SK-N-SH treated with all-trans-retinoic acid at 6 μM for 48 hours (cell line): ENCODE measurements at regions not wholly inside any gene's neighbourhood (a gene's known extent, or its start where the extent isn't known, plus 50 kb on each side); places are given as distances from the start of the nearest gene placed in this dataset.

Experiments
- ARNTL ChIP-seq: fragments of 450-650 bp; formaldehyde crosslinking; IDR thresholded peaks from 2 replicates; pipeline ENCODE4 v1.5.0; 2020; ENCODE audit warnings: low read depth, mild to moderate bottlenecking, moderate library complexity, borderline replicate concordance
- CSDC2 ChIP-seq: fragments of 250-450 bp; sonication (Bioruptor Pico); IDR thresholded peaks from 2 replicates; pipeline ENCODE4 v1.5.0; 2020; ENCODE audit warnings: mild to moderate bottlenecking, moderate library complexity
- ESRRG ChIP-seq: fragments of 250-450 bp; sonication (Bioruptor Pico); IDR thresholded peaks from 2 replicates; pipeline ENCODE4 v1.6.1; 2021; ENCODE audit warnings: mild to moderate bottlenecking
- ISL1 ChIP-seq: fragments of 250-450 bp; sonication (Bioruptor Pico); IDR thresholded peaks from 2 replicates; pipeline ENCODE4 v2.1.2; 2022; ENCODE audit warnings: mild to moderate bottlenecking, moderate library complexity
- PPARA ChIP-seq: fragments of 250-450 bp; sonication (Bioruptor Pico); IDR thresholded peaks from 2 replicates; pipeline ENCODE4 v1.5.0; 2020; ENCODE audit warnings: mild to moderate bottlenecking, borderline replicate concordance
- RARB ChIP-seq: fragments of 250-450 bp; sonication (Bioruptor Pico); IDR thresholded peaks from 2 replicates; pipeline ENCODE4 v1.8.0; 2021; ENCODE audit warnings: mild to moderate bottlenecking, moderate library complexity
- ZFP3 ChIP-seq: fragments of 250-450 bp; sonication (Bioruptor Pico); IDR thresholded peaks from 2 replicates; pipeline ENCODE4 v1.5.0; 2020; ENCODE audit warnings: mild to moderate bottlenecking, moderate library complexity
- ZFP30 ChIP-seq: fragments of 450-650 bp; formaldehyde crosslinking; IDR thresholded peaks from 2 replicates; pipeline ENCODE4 v1.5.0; 2022; ENCODE audit warnings: mild to moderate bottlenecking, moderate library complexity
- ZNF565 ChIP-seq: fragments of 450-650 bp; formaldehyde crosslinking; conservative IDR thresholded peaks from 2 replicates; pipeline ENCODE4 v1.5.0; 2020; ENCODE audit warnings: low read depth, mild to moderate bottlenecking, moderate library complexity
- ZNF70 ChIP-seq: fragments of 450-650 bp; formaldehyde crosslinking; IDR thresholded peaks from 2 replicates; pipeline ENCODE4 v1.5.0; 2020; ENCODE audit warnings: mild to moderate bottlenecking, moderate library complexity
- ZNF8 ChIP-seq: fragments of 450-650 bp; formaldehyde crosslinking; IDR thresholded peaks from 2 replicates; pipeline ENCODE4 v1.5.0; 2020; ENCODE audit warnings: mild to moderate bottlenecking, moderate library complexity
- TF ChIP-seq, protein P1 (sequence below): fragments of 250-450 bp; sonication (Bioruptor Pico); IDR thresholded peaks from 2 replicates; pipeline ENCODE4 v1.8.0; 2020; ENCODE audit warnings: mild to moderate bottlenecking, moderate library complexity, borderline replicate concordance
- TF ChIP-seq, protein P2 (sequence below): fragments of 250-450 bp; sonication (Bioruptor Pico); IDR thresholded peaks from 2 replicates; pipeline ENCODE4 v1.5.1; 2020; ENCODE audit warnings: low read depth, mild to moderate bottlenecking, moderate library complexity
- TF ChIP-seq, protein P3 (sequence below): fragments of 250-450 bp; sonication (Bioruptor Pico); IDR thresholded peaks from 2 replicates; pipeline ENCODE4 v1.5.0; 2020; ENCODE audit warnings: mild to moderate bottlenecking, moderate library complexity

DNA sequence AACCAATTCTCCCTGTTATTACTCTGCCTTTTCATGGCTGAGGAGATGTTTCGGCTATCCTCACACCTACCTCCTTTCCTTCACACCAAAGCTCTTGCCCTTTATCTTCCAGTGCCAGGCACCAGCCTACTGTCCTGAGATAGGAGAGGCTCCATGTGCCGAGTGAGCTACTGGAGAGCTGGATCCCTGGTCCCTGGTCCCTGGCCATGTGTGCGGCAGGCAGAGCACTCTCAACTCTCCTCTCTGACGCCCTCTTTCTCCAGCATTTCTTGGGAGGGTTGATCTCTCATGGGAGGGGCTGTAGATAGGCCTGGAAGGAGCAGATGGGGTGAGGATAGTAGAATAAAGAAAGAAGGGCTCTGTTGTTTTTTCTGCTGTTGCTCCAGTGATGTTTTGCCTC, 277.1 kb upstream of the UMPS start:
- TF ChIP-seq RARB (CRISPR knock-in tag) (no peak), ARNTL (CRISPR knock-in tag) (no peak), PPARA (no peak), ZNF70 (no peak), ZNF8 (CRISPR knock-in tag) (no peak), ISL1 (CRISPR knock-in tag) (no peak), CSDC2 (CRISPR knock-in tag) (no peak), ZNF565 (CRISPR knock-in tag) (no peak), ZFP3 (CRISPR knock-in tag) (no peak), ZFP30 (CRISPR knock-in tag) (no peak), ESRRG (no peak)
- TF ChIP-seq, protein P1, sequence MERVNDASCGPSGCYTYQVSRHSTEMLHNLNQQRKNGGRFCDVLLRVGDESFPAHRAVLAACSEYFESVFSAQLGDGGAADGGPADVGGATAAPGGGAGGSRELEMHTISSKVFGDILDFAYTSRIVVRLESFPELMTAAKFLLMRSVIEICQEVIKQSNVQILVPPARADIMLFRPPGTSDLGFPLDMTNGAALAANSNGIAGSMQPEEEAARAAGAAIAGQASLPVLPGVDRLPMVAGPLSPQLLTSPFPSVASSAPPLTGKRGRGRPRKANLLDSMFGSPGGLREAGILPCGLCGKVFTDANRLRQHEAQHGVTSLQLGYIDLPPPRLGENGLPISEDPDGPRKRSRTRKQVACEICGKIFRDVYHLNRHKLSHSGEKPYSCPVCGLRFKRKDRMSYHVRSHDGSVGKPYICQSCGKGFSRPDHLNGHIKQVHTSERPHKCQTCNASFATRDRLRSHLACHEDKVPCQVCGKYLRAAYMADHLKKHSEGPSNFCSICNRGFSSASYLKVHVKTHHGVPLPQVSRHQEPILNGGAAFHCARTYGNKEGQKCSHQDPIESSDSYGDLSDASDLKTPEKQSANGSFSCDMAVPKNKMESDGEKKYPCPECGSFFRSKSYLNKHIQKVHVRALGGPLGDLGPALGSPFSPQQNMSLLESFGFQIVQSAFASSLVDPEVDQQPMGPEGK (CRISPR knock-in tag) = no peak
- TF ChIP-seq, protein P2, sequence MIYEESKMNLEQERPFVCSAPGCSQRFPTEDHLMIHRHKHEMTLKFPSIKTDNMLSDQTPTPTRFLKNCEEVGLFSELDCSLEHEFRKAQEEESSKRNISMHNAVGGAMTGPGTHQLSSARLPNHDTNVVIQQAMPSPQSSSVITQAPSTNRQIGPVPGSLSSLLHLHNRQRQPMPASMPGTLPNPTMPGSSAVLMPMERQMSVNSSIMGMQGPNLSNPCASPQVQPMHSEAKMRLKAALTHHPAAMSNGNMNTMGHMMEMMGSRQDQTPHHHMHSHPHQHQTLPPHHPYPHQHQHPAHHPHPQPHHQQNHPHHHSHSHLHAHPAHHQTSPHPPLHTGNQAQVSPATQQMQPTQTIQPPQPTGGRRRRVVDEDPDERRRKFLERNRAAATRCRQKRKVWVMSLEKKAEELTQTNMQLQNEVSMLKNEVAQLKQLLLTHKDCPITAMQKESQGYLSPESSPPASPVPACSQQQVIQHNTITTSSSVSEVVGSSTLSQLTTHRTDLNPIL (CRISPR knock-in tag) = no peak
- TF ChIP-seq, protein P3, sequence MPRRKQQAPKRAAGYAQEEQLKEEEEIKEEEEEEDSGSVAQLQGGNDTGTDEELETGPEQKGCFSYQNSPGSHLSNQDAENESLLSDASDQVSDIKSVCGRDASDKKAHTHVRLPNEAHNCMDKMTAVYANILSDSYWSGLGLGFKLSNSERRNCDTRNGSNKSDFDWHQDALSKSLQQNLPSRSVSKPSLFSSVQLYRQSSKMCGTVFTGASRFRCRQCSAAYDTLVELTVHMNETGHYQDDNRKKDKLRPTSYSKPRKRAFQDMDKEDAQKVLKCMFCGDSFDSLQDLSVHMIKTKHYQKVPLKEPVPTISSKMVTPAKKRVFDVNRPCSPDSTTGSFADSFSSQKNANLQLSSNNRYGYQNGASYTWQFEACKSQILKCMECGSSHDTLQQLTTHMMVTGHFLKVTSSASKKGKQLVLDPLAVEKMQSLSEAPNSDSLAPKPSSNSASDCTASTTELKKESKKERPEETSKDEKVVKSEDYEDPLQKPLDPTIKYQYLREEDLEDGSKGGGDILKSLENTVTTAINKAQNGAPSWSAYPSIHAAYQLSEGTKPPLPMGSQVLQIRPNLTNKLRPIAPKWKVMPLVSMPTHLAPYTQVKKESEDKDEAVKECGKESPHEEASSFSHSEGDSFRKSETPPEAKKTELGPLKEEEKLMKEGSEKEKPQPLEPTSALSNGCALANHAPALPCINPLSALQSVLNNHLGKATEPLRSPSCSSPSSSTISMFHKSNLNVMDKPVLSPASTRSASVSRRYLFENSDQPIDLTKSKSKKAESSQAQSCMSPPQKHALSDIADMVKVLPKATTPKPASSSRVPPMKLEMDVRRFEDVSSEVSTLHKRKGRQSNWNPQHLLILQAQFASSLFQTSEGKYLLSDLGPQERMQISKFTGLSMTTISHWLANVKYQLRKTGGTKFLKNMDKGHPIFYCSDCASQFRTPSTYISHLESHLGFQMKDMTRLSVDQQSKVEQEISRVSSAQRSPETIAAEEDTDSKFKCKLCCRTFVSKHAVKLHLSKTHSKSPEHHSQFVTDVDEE = no peak
